H1 (cell line): ENCODE measurements at regions not wholly inside any gene's neighbourhood (a gene's known extent, or its start where the extent isn't known, plus 50 kb on each side); places are given as distances from the start of the nearest gene placed in this dataset.

ENCODE experiments used
- CTCF ChIA-PET: fragments of 300-600 bp; sonication (Branson Sonifier 250); formaldehyde crosslinking; loops from one replicate; lab custom pipeline; 2021; ENCODE audit not compliant: partially characterized antibody; lab: Charles Lee
- POLR2A ChIA-PET: fragments of 300-600 bp; sonication (Branson Sonifier 250); formaldehyde crosslinking; loops from one replicate; lab custom pipeline; 2021; ENCODE audit warnings: inconsistent platforms; ENCODE audit not compliant: partially characterized antibody; lab: Charles Lee
- DNase-seq, 2 experiments: peaks; one replicate each; pipeline versions ENCODE4 v3.0.0 to v3.0.0-alpha.2; 2010 to 2022; ENCODE audit warnings: low spot score in 2 of 2, low read depth in 1 of 2, mixed read lengths in 1 of 2
- FAIRE-seq: peaks from 2 replicates; lab custom pipeline; 2011; peaks lifted over from hg19 to GRCh38; lab: Jason Lieb, UNC
- H2AFZ ChIP-seq: 2 replicates; pipeline ENCODE4 v1.8.1; 2012; ENCODE audit warnings: low read length, inconsistent platforms
- H2AK5ac ChIP-seq: 2 replicates; pipeline ENCODE4 v1.6.1; 2013; ENCODE audit warnings: low read depth, low read length
- H2BK120ac ChIP-seq: replicated peaks from 2 replicates; pipeline ENCODE3; 2013; ENCODE audit warnings: low read depth, low read length, inconsistent platforms
- H2BK12ac ChIP-seq: 2 replicates; pipeline ENCODE4 v1.6.1; 2013; ENCODE audit warnings: low read depth, low read length
- H2BK15ac ChIP-seq: 2 replicates; pipeline ENCODE4 v1.6.1; 2013; ENCODE audit warnings: low read length
- H2BK20ac ChIP-seq: 2 replicates; pipeline ENCODE4 v1.6.1; 2013; ENCODE audit warnings: low read length
- H2BK5ac ChIP-seq: 2 replicates; pipeline ENCODE4 v1.6.1; 2013; ENCODE audit warnings: low read depth, low read length
- H3K14ac ChIP-seq: 2 replicates; pipeline ENCODE4 v1.6.1; 2013; ENCODE audit warnings: inconsistent platforms; ENCODE audit not compliant: insufficient read length
- H3K18ac ChIP-seq: 2 replicates; pipeline ENCODE4 v1.6.1; 2013; ENCODE audit warnings: low read length; ENCODE audit errors: extremely low read depth
- H3K23ac ChIP-seq: 2 replicates; pipeline ENCODE4 v1.6.1; 2013; ENCODE audit warnings: inconsistent platforms; ENCODE audit not compliant: insufficient read length
- H3K23me2 ChIP-seq: 2 replicates; pipeline ENCODE4 v1.6.1; 2013; ENCODE audit warnings: low read depth, low read length
- H3K27ac ChIP-seq: 2 replicates; pipeline ENCODE4 v1.6.1; 2011; ENCODE audit warnings: low read depth, low read length, inconsistent platforms
- H3K27me3 ChIP-seq, 4 experiments: replicated peaks in 1 of 4; 1 replicate in 1 of 4; 2 replicates in 3 of 4; pipeline versions ENCODE4 v1.6.1 to v1.8.1; 2011 to 2013; ENCODE audit warnings: low read length in 3 of 4, mild to moderate bottlenecking in 3 of 4, inconsistent platforms in 2 of 4, mixed read lengths in 2 of 4, moderate library complexity in 1 of 4; ENCODE audit not compliant: control insufficient read depth in 3 of 4, insufficient read depth in 3 of 4; ENCODE audit errors: extremely low read depth in 1 of 4
- H3K36me3 ChIP-seq, 4 experiments: 2 replicates each; pipeline versions ENCODE4 v1.6.1 to v1.8.1; 2011 to 2013; ENCODE audit warnings: mild to moderate bottlenecking in 4 of 4, low read length in 3 of 4, moderate library complexity in 2 of 4, control low read depth in 1 of 4, inconsistent platforms in 1 of 4; ENCODE audit not compliant: insufficient read depth in 4 of 4, control insufficient read depth in 2 of 4
- H3K4ac ChIP-seq: replicated peaks from 2 replicates; pipeline ENCODE3; 2013; ENCODE audit warnings: low read length, low read depth, mixed read lengths, inconsistent platforms; ENCODE audit not compliant: insufficient read length
- H3K4me1 ChIP-seq, 4 experiments: replicated peaks in 1 of 4; 1 replicate in 1 of 4; 2 replicates in 3 of 4; pipeline versions ENCODE4 v1.6.1 to v1.8.1; 2011 to 2013; ENCODE audit warnings: low read length in 3 of 4, inconsistent platforms in 2 of 4, mixed read lengths in 1 of 4; ENCODE audit not compliant: insufficient read depth in 4 of 4, control insufficient read depth in 3 of 4
- H3K4me2 ChIP-seq, 2 experiments: 2 replicates each; pipeline versions ENCODE4 v1.6.1 to v1.8.1; 2011 to 2013; ENCODE audit warnings: low read depth in 2 of 2, low read length in 2 of 2, control low read depth in 1 of 2, inconsistent platforms in 1 of 2, mild to moderate bottlenecking in 1 of 2; ENCODE audit not compliant: insufficient read depth in 1 of 2
- H3K4me3 ChIP-seq, 4 experiments: fragments of 200-600, 300-600 bp in 1 of 4; sonication (generic), shearing (Covaris generic), sonication (Bioruptor Twin) in 1 of 4; 2 replicates each; pipeline versions ENCODE4 v1.5.1 to v1.8.1; 2011 to 2016; ENCODE audit warnings: low read length in 4 of 4, low read depth in 3 of 4, control low read depth in 2 of 4, inconsistent platforms in 2 of 4, mild to moderate bottlenecking in 2 of 4, mixed read lengths in 1 of 4, moderate library complexity in 1 of 4; ENCODE audit not compliant: insufficient read depth in 2 of 4; ENCODE audit errors: extremely low read depth in 1 of 4
- H3K56ac ChIP-seq: replicated peaks from 2 replicates; pipeline ENCODE3; 2013; ENCODE audit warnings: low read depth, mild to moderate bottlenecking, mixed read lengths, low read length, inconsistent platforms; ENCODE audit not compliant: insufficient read length
- H3K79me1 ChIP-seq: 2 replicates; pipeline ENCODE4 v1.6.1; 2013; ENCODE audit warnings: low read depth, low read length, control low read depth
- H3K79me2 ChIP-seq, 2 experiments: 2 replicates each; pipeline versions ENCODE4 v1.6.1 to v1.8.1; 2012 to 2013; ENCODE audit warnings: low read length in 2 of 2, mild to moderate bottlenecking in 2 of 2, inconsistent platforms in 1 of 2; ENCODE audit not compliant: insufficient read depth in 2 of 2, control insufficient read depth in 1 of 2
- H3K9ac ChIP-seq, 4 experiments: replicated peaks in 1 of 4; 1 replicate in 1 of 4; 2 replicates in 3 of 4; pipeline versions ENCODE4 v1.6.1 to v1.8.1; 2011 to 2013; ENCODE audit warnings: low read depth in 3 of 4, low read length in 3 of 4, control low read depth in 2 of 4, mild to moderate bottlenecking in 2 of 4, moderate library complexity in 2 of 4, inconsistent platforms in 1 of 4; ENCODE audit errors: extremely low read depth in 1 of 4
- H3K9me3 ChIP-seq, 2 experiments: 2 replicates each; pipeline versions ENCODE4 v1.6.1 to v1.8.1; 2012 to 2013; ENCODE audit warnings: mild to moderate bottlenecking in 2 of 2, moderate library complexity in 2 of 2, control low read depth in 1 of 2, inconsistent platforms in 1 of 2, low read depth in 1 of 2, low read length in 1 of 2, mixed read lengths in 1 of 2; ENCODE audit not compliant: insufficient read depth in 2 of 2
- H4K20me1 ChIP-seq, 2 experiments: replicated peaks in 1 of 2; 2 replicates each; pipeline versions ENCODE3 to v1.8.1; 2011 to 2013; ENCODE audit warnings: inconsistent platforms in 2 of 2, low read length in 2 of 2, mild to moderate bottlenecking in 1 of 2; ENCODE audit not compliant: insufficient read depth in 2 of 2, control insufficient read depth in 1 of 2
- H4K5ac ChIP-seq: 2 replicates; pipeline ENCODE4 v1.6.1; 2013; ENCODE audit warnings: low read length, low read depth, mixed read lengths, inconsistent platforms; ENCODE audit not compliant: insufficient read length
- H4K8ac ChIP-seq: 2 replicates; pipeline ENCODE4 v1.8.0; 2013; ENCODE audit warnings: mild to moderate bottlenecking, moderate library complexity, low read length, inconsistent platforms; ENCODE audit not compliant: insufficient read depth; ENCODE audit errors: extremely low read depth
- H4K91ac ChIP-seq: replicated peaks from 2 replicates; pipeline ENCODE3; 2013; ENCODE audit warnings: low read length, mixed read lengths, inconsistent platforms; ENCODE audit not compliant: insufficient read length
- CBX8 ChIP-seq: fragments of 300-800, 300-1000 bp; sonication (generic); IDR thresholded peaks from 2 replicates; pipeline ENCODE4 v1.7.1; 2016; ENCODE audit warnings: low read depth, low read length, borderline replicate concordance
- CTBP2 ChIP-seq: IDR thresholded peaks from 2 replicates; pipeline ENCODE4 v1.7.0; 2011; ENCODE audit warnings: borderline replicate concordance, mild to moderate bottlenecking, moderate library complexity, mixed read lengths, low read length; ENCODE audit not compliant: insufficient read depth, insufficient read length
- EP300 ChIP-seq, 2 experiments: IDR thresholded peaks; 1 replicate in 1 of 2; 2 replicates in 1 of 2; pipeline ENCODE4 v1.6.1; 2011 to 2012; ENCODE audit warnings: low read depth in 2 of 2, low read length in 2 of 2, mild to moderate bottlenecking in 2 of 2, borderline replicate concordance in 1 of 2, inconsistent platforms in 1 of 2, moderate library complexity in 1 of 2
- NRF1 ChIP-seq: IDR thresholded peaks from 2 replicates; pipeline ENCODE4 v1.6.1; 2011; ENCODE audit warnings: mild to moderate bottlenecking, low read depth, low read length, improper control_type of control experiment
- SIX5 ChIP-seq: IDR thresholded peaks from 2 replicates; pipeline ENCODE4 v1.6.1; 2011; ENCODE audit warnings: mild to moderate bottlenecking, low read depth, low read length
- WGBS, 2 experiments: shearing (Covaris generic) in 1 of 2; methylation state at CpG; one replicate each; pipeline versions ENCODE4 v1.1.6 to v1.1.7; 2013 to 2015; ENCODE audit warnings: low lambda C conversion rate in 2 of 2, mixed read lengths in 2 of 2, inconsistent platforms in 1 of 2, low coverage in 1 of 2, missing lambda C conversion rate in 1 of 2; ENCODE audit not compliant: insufficient replicate concordance in 2 of 2, insufficient coverage in 1 of 2, insufficient read length in 1 of 2; ENCODE audit errors: extremely low coverage in 1 of 2, missing lambda C conversion rate in 1 of 2; 5-methylcytosine and 5-hydroxymethylcytosine counted together

- no peaks in the 10 kb centered on the region for H3K79me1 ChIP-seq
- H3K14ac ChIP-seq, result no peak overlapping the region
- H3K4me2 ChIP-seq, result no peak overlapping the region
- H2BK12ac ChIP-seq, result no peak overlapping the region
- no peaks in the 10 kb centered on the region for H3K27me3 ChIP-seq
- no peak overlapping the region for H4K91ac ChIP-seq
- ChIA-PET CTCF (interaction anchor here (1.1 to 1.5 kb wide), 2 partner anchors 200 to 242 kb away, joined by 3 read pairs; no protein-coding TSS in a partner anchor), POLR2A (no interaction called here)
- H3K79me2 ChIP-seq, result no peaks in the 10 kb centered on the region
- H4K8ac ChIP-seq, result no peak overlapping the region
- no peak overlapping the region for H3K4ac ChIP-seq
- no peak overlapping the region for H2BK120ac ChIP-seq
- FAIRE-seq (no peak), DNase-seq (no peak)
- H3K36me3 ChIP-seq, result no peaks in the 10 kb centered on the region
- peaks cover 0 to 4% of the 10 kb centered on the region in 2 experiments; a peak in 1 of 4 replicates for H3K9me3 ChIP-seq
- H2BK15ac ChIP-seq, result no peak overlapping the region
- H2BK20ac ChIP-seq, result no peak overlapping the region
- H2AFZ ChIP-seq, result no peak overlapping the region
- no peak overlapping the region for H3K9ac ChIP-seq
- no peak overlapping the region for H3K27ac ChIP-seq
- H3K23me2 ChIP-seq, result no peaks in the 10 kb centered on the region
- no peak overlapping the region for H3K56ac ChIP-seq
- no peak overlapping the region for H3K18ac ChIP-seq
- 89% methylated on average over 11 of the region's 11 CpGs; no CpG with 5 or more reads in 1 of the 2 experiments for WGBS, 2 experiments
- no peak overlapping the region for H3K4me3 ChIP-seq
- no peaks in the 10 kb centered on the region for H4K20me1 ChIP-seq
- H3K4me1 ChIP-seq, result no peaks in the 10 kb centered on the region
- no peak overlapping the region for H2AK5ac ChIP-seq
- no peak overlapping the region for H2BK5ac ChIP-seq
- no peak overlapping the region for H3K23ac ChIP-seq
- H4K5ac ChIP-seq, result no peak overlapping the region
- TF ChIP-seq NRF1 (no peak), CTBP2 (no peak), CBX8 (no peak), EP300 (IDR thresholded peaks at IDR 0.05; ENCODE audit: borderline replicate concordance in 1 of 2, low read depth in 2 of 2, low read length in 2 of 2) (no peak), SIX5 (no peak)
Measured at GRCh38 chr14:104351849-104352492, 213.6 kb downstream of the KIF26A start.
